ENCODE measurements at regions not wholly inside any gene's neighbourhood (a gene's known extent, or its start where the extent isn't known, plus 50 kb on each side); places are given as distances from the start of the nearest gene placed in this dataset.

DNA sequence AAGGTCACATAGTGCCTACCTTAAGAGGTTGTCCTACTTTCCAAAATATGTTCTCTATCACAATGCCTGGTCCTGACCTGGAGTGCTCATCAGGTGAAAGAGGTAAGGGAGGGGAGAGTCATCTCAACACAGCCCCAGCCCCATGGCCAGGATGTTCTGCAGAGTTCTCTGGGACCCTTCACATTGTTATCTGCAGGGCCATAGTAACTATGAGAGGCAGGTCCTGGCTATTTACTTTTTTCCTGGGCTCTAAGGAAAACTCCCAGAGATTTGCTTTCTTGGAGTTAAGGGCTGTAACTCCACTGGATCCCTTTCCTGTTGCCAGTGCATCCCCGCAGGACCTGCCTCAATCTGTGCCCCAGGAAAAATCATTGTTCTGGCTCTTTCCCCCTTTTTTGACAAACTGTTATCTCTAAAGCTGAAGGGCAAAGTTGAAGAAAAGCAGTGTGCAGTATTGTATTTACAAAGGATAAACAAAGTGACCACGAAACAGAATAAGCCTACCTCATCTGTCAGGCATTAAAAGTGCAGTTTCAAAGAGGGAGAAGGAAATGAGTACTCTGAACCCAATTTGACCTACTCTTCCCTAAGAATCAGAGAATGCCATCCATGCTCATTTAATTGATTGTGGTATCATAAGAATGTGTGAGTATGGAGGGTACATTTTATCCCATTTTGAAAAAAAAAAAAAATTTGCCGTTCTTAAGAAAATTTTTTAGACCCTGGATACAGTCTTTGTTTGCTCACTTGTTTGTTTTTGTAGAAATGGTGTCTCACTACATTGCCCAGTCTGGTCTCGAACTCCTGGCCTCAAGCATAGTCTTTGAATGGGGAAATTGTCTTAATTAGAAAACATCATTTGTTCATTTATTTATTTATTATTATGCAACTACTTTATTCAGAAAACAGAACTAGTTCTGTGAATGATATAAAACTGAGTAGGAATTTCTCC, 149.6 kb downstream of the RHOU start:
- no peaks in the 10 kb centered on the region for H3K79me2 ChIP-seq (replicated peaks; ENCODE audit: insufficient read depth, low read length)
- H3K4me2 ChIP-seq (ENCODE audit: low read length) = no peak overlapping the region
- H3K27me3 ChIP-seq (ENCODE audit: insufficient read depth, low read depth, low read length) = no peaks in the 10 kb centered on the region
- H3K36me3 ChIP-seq (ENCODE audit: insufficient read depth, low read length) = no peaks in the 10 kb centered on the region
- H3F3A ChIP-seq (ENCODE audit: insufficient read depth, low read length, poor library complexity, severe bottlenecking) = no peaks in the 10 kb centered on the region
- H3K9me2 ChIP-seq (ENCODE audit: insufficient read depth, low read length) = no peaks in the 10 kb centered on the region
- TF ChIP-seq EZH2 (IDR thresholded peaks at IDR 0.05; ENCODE audit: borderline replicate concordance, insufficient read depth, low read length, poor library complexity, severe bottlenecking) = no peak
- no peak for TF ChIP-seq POLR2AphosphoS5 (IDR thresholded peaks at IDR 0.05)
- TF ChIP-seq SMC3 (conservative IDR thresholded peaks at IDR 0.05; ENCODE audit: poor library complexity) = no peak
- TF ChIP-seq, protein P1, sequence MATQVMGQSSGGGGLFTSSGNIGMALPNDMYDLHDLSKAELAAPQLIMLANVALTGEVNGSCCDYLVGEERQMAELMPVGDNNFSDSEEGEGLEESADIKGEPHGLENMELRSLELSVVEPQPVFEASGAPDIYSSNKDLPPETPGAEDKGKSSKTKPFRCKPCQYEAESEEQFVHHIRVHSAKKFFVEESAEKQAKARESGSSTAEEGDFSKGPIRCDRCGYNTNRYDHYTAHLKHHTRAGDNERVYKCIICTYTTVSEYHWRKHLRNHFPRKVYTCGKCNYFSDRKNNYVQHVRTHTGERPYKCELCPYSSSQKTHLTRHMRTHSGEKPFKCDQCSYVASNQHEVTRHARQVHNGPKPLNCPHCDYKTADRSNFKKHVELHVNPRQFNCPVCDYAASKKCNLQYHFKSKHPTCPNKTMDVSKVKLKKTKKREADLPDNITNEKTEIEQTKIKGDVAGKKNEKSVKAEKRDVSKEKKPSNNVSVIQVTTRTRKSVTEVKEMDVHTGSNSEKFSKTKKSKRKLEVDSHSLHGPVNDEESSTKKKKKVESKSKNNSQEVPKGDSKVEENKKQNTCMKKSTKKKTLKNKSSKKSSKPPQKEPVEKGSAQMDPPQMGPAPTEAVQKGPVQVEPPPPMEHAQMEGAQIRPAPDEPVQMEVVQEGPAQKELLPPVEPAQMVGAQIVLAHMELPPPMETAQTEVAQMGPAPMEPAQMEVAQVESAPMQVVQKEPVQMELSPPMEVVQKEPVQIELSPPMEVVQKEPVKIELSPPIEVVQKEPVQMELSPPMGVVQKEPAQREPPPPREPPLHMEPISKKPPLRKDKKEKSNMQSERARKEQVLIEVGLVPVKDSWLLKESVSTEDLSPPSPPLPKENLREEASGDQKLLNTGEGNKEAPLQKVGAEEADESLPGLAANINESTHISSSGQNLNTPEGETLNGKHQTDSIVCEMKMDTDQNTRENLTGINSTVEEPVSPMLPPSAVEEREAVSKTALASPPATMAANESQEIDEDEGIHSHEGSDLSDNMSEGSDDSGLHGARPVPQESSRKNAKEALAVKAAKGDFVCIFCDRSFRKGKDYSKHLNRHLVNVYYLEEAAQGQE (IDR thresholded peaks at IDR 0.05; ENCODE audit: borderline replicate concordance) = no peak
- H3K27ac ChIP-seq (ENCODE audit: low read length) = no peak overlapping the region
- no peak overlapping the region for H2AFZ ChIP-seq (ENCODE audit: low read depth, low read length)
- H3K9me3 ChIP-seq (ENCODE audit: low read length) = no peaks in the 10 kb centered on the region
- no peaks in the 10 kb centered on the region for H4K20me1 ChIP-seq (ENCODE audit: insufficient read depth)
- H3K4me3 ChIP-seq (ENCODE audit: low read length) = no peak overlapping the region
- no peak overlapping the region for H3K9ac ChIP-seq (ENCODE audit: low read length)

DNA sequence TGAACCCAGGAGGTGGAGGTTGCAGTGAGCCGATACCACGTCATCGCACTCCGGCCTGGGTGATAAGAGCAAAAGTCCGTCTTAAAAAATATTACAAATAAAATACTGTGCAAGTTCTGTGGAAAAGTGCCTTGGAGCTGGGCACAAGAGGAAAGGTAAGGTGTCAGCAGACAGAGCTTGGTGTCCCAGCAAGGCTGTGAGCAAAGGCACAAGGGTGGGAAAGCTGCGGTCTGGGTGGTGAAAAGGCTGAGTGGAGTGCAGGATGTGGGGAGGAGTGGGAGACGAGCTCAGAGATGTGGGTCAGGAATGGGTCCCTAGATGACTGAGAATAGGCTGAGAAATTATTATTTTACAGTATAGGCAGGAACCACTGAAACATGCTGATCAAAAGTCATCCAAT, 150.6 kb downstream of the RHOU start:
- Histone ChIP-seq H3K79me2 (replicated peaks; ENCODE audit: insufficient read depth, low read length) (no peaks in the 10 kb centered on the region), H3K9me2 (ENCODE audit: insufficient read depth, low read length) (no peaks in the 10 kb centered on the region), H3K9me3 (ENCODE audit: low read length) (no peaks in the 10 kb centered on the region), H3K27me3 (ENCODE audit: insufficient read depth, low read depth, low read length) (no peaks in the 10 kb centered on the region), H3K9ac (ENCODE audit: low read length) (no peak overlapping the region), H3K4me2 (ENCODE audit: low read length) (no peak overlapping the region), H2AFZ (ENCODE audit: low read depth, low read length) (no peak overlapping the region), H3K4me3 (ENCODE audit: low read length) (no peak overlapping the region), H3K27ac (ENCODE audit: low read length) (no peak overlapping the region), H3F3A (ENCODE audit: insufficient read depth, low read length, poor library complexity, severe bottlenecking) (no peaks in the 10 kb centered on the region), H4K20me1 (ENCODE audit: insufficient read depth) (no peaks in the 10 kb centered on the region), H3K36me3 (ENCODE audit: insufficient read depth, low read length) (no peaks in the 10 kb centered on the region)
- no peak for TF ChIP-seq SMC3 (conservative IDR thresholded peaks at IDR 0.05; ENCODE audit: poor library complexity)
- TF ChIP-seq MXI1 (conservative IDR thresholded peaks at IDR 0.05; ENCODE audit: poor library complexity, severe bottlenecking) = no peak
- no peak for TF ChIP-seq POLR2AphosphoS5 (IDR thresholded peaks at IDR 0.05)
- TF ChIP-seq, protein P1 (IDR thresholded peaks at IDR 0.05; ENCODE audit: borderline replicate concordance) = no peak
- no peak for TF ChIP-seq RAD21 (conservative IDR thresholded peaks at IDR 0.05)
- TF ChIP-seq, protein P2, sequence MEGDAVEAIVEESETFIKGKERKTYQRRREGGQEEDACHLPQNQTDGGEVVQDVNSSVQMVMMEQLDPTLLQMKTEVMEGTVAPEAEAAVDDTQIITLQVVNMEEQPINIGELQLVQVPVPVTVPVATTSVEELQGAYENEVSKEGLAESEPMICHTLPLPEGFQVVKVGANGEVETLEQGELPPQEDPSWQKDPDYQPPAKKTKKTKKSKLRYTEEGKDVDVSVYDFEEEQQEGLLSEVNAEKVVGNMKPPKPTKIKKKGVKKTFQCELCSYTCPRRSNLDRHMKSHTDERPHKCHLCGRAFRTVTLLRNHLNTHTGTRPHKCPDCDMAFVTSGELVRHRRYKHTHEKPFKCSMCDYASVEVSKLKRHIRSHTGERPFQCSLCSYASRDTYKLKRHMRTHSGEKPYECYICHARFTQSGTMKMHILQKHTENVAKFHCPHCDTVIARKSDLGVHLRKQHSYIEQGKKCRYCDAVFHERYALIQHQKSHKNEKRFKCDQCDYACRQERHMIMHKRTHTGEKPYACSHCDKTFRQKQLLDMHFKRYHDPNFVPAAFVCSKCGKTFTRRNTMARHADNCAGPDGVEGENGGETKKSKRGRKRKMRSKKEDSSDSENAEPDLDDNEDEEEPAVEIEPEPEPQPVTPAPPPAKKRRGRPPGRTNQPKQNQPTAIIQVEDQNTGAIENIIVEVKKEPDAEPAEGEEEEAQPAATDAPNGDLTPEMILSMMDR (IDR thresholded peaks at IDR 0.05; ENCODE audit: poor library complexity, severe bottlenecking) = no peak
- no peak for TF ChIP-seq TAF1 (IDR thresholded peaks at IDR 0.05; ENCODE audit: low read depth)
- no peak for TF ChIP-seq EZH2 (IDR thresholded peaks at IDR 0.05; ENCODE audit: borderline replicate concordance, insufficient read depth, low read length, poor library complexity, severe bottlenecking)
- TF ChIP-seq EP300 (conservative IDR thresholded peaks at IDR 0.05; ENCODE audit: poor library complexity, severe bottlenecking) = no peak
